Natural killer cell treated with Interleukin-12 subunit alpha and Interleukin-12 subunit beta and Interleukin-15 and Interleukin-18, amount 100 ng/mL, for 72 hours (primary cell): ENCODE measurements at regions not wholly inside any gene's neighbourhood (a gene's known extent, or its start where the extent isn't known, plus 50 kb on each side); places are given as distances from the start of the nearest gene placed in this dataset.

Source experiments
- ATAC-seq, 2 donors: fragments of 150-1000 bp; cut with Tn5 transposase in 1 of 2; sonication (Bioruptor Pico), chemical (Tn5 transposase) in 1 of 2; 2 replicates each; pipeline ENCODE4 v1.10.0; 2021
- DNase-seq: peaks from one replicate; pipeline ENCODE4 v3.0.0; 2022; ENCODE audit warnings: low spot score
- H3K27ac Mint-ChIP-seq, 2 donors: 1 replicate in 1 of 2; 2 replicates in 1 of 2; pipeline ENCODE4 v1.8.0; 2022; ENCODE audit warnings: mixed read lengths in 2 of 2, mild to moderate bottlenecking in 1 of 2, moderate library complexity in 1 of 2
- H3K27me3 Mint-ChIP-seq, 2 donors: 1 replicate in 1 of 2; 2 replicates in 1 of 2; pipeline ENCODE4 v1.8.0; 2022; ENCODE audit warnings: mixed read lengths in 2 of 2
- H3K36me3 Mint-ChIP-seq: one replicate; pipeline ENCODE4 v1.8.0; 2022; ENCODE audit warnings: mixed read lengths
- H3K4me1 Mint-ChIP-seq, 2 donors: 1 replicate in 1 of 2; 2 replicates in 1 of 2; pipeline ENCODE4 v1.8.0; 2022; ENCODE audit warnings: low read depth in 2 of 2, mixed read lengths in 2 of 2, mild to moderate bottlenecking in 1 of 2
- H3K4me3 Mint-ChIP-seq: one replicate; pipeline ENCODE4 v1.8.0; 2022; ENCODE audit warnings: mixed read lengths
- H3K9me3 Mint-ChIP-seq: 2 replicates; pipeline ENCODE4 v1.8.0; 2022; ENCODE audit warnings: mixed read lengths

GRCh38 chr4:181323061-181323460 is 920.1 kb upstream of the TENM3 start:
- Mint-ChIP-seq H3K27me3 (no peaks in the 10 kb centered on the region), H3K4me1 (no peaks in the 10 kb centered on the region), H3K27ac (no peak overlapping the region), H3K36me3 (no peaks in the 10 kb centered on the region), H3K4me3 (no peak overlapping the region), H3K9me3 (peaks cover 20% of the 10 kb centered on the region)
- no peak for ATAC-seq
- DNase-seq, result no peak

- DNase-seq (no peak), ATAC-seq (no peak)
- H3K9me3 Mint-ChIP-seq, result peaks cover 19% of the 10 kb centered on the region
- no peak overlapping the region for H3K27ac Mint-ChIP-seq
- H3K4me1 Mint-ChIP-seq, result no peaks in the 10 kb centered on the region
- H3K36me3 Mint-ChIP-seq, result no peaks in the 10 kb centered on the region
- H3K4me3 Mint-ChIP-seq, result no peak overlapping the region
- H3K27me3 Mint-ChIP-seq, result no peaks in the 10 kb centered on the region
Measured at GRCh38 chr4:181330654-181331201, 912.5 kb upstream of the TENM3 start.

GRCh38 chr4:181331214-181331613 is 912.0 kb upstream of the TENM3 start:
- H3K36me3 Mint-ChIP-seq, result no peaks in the 10 kb centered on the region
- no peak for DNase-seq
- H3K27ac Mint-ChIP-seq, result no peak overlapping the region
- ATAC-seq, result no peak
- H3K4me3 Mint-ChIP-seq, result no peak overlapping the region
- H3K9me3 Mint-ChIP-seq, result peaks cover 19% of the 10 kb centered on the region
- no peaks in the 10 kb centered on the region for H3K4me1 Mint-ChIP-seq
- H3K27me3 Mint-ChIP-seq, result no peaks in the 10 kb centered on the region

GRCh38 chr4:181345931-181346330 is 897.3 kb upstream of the TENM3 start:
- ATAC-seq (no peak), DNase-seq (no peak)
- no peaks in the 10 kb centered on the region for H3K4me1 Mint-ChIP-seq
- H3K9me3 Mint-ChIP-seq, result peaks cover 10% of the 10 kb centered on the region
- no peak overlapping the region for H3K27ac Mint-ChIP-seq
- H3K36me3 Mint-ChIP-seq, result no peaks in the 10 kb centered on the region
- no peak overlapping the region for H3K4me3 Mint-ChIP-seq
- no peaks in the 10 kb centered on the region for H3K27me3 Mint-ChIP-seq

GRCh38 chr4:181350615-181351415 is 892.4 kb upstream of the TENM3 start:
- DNase-seq (no peak), ATAC-seq (no peak)
- no peaks in the 10 kb centered on the region for H3K27me3 Mint-ChIP-seq
- no peaks in the 10 kb centered on the region for H3K4me1 Mint-ChIP-seq
- H3K36me3 Mint-ChIP-seq, result no peaks in the 10 kb centered on the region
- H3K4me3 Mint-ChIP-seq, result no peak overlapping the region
- no peak overlapping the region for H3K27ac Mint-ChIP-seq
- H3K9me3 Mint-ChIP-seq, result peaks cover 5% of the 10 kb centered on the region

- H3K27me3 Mint-ChIP-seq, result no peaks in the 10 kb centered on the region
- H3K4me1 Mint-ChIP-seq, result no peaks in the 10 kb centered on the region
- H3K27ac Mint-ChIP-seq, result no peak overlapping the region
- no peak overlapping the region for H3K4me3 Mint-ChIP-seq
- ATAC-seq (no peak), DNase-seq (no peak)
- peaks cover 6% of the 10 kb centered on the region for H3K9me3 Mint-ChIP-seq
- H3K36me3 Mint-ChIP-seq, result no peaks in the 10 kb centered on the region
Measured at GRCh38 chr4:181364504-181364903, 878.7 kb upstream of the TENM3 start.

- Mint-ChIP-seq H3K36me3 (no peaks in the 10 kb centered on the region), H3K9me3 (peaks cover 6% of the 10 kb centered on the region), H3K27me3 (no peaks in the 10 kb centered on the region), H3K4me1 (no peaks in the 10 kb centered on the region), H3K4me3 (no peak overlapping the region), H3K27ac (no peak overlapping the region)
- ATAC-seq (no peak), DNase-seq (no peak)
Measured at GRCh38 chr4:181365671-181366070, 877.5 kb upstream of the TENM3 start.

GRCh38 chr4:181372014-181372413 is 871.2 kb upstream of the TENM3 start:
- DNase-seq, result no peak
- no peak for ATAC-seq
- Mint-ChIP-seq H3K4me1 (no peaks in the 10 kb centered on the region), H3K27me3 (no peaks in the 10 kb centered on the region), H3K4me3 (no peak overlapping the region), H3K27ac (no peak overlapping the region), H3K36me3 (no peaks in the 10 kb centered on the region), H3K9me3 (peaks cover 17% of the 10 kb centered on the region)

- Mint-ChIP-seq H3K4me3 (no peak overlapping the region), H3K9me3 (peaks cover 15% of the 10 kb centered on the region), H3K27me3 (no peaks in the 10 kb centered on the region), H3K27ac (no peak overlapping the region), H3K36me3 (no peaks in the 10 kb centered on the region), H3K4me1 (no peaks in the 10 kb centered on the region)
- ATAC-seq (no peak), DNase-seq (no peak)
Measured at GRCh38 chr4:181376058-181376457, 867.1 kb upstream of the TENM3 start.

- H3K27me3 Mint-ChIP-seq, result no peaks in the 10 kb centered on the region
- H3K4me1 Mint-ChIP-seq, result no peaks in the 10 kb centered on the region
- H3K36me3 Mint-ChIP-seq, result no peaks in the 10 kb centered on the region
- H3K9me3 Mint-ChIP-seq, result peaks cover 13% of the 10 kb centered on the region
- ATAC-seq (no peak), DNase-seq (no peak)
- no peak overlapping the region for H3K4me3 Mint-ChIP-seq
- H3K27ac Mint-ChIP-seq, result no peak overlapping the region
Measured at GRCh38 chr4:181388061-181388460, 855.1 kb upstream of the TENM3 start.

- DNase-seq, result no peak
- H3K9me3 Mint-ChIP-seq, result peaks cover 9% of the 10 kb centered on the region
- no peaks in the 10 kb centered on the region for H3K27me3 Mint-ChIP-seq
- H3K4me1 Mint-ChIP-seq, result no peaks in the 10 kb centered on the region
- peaks cover 5% of the 10 kb centered on the region for H3K36me3 Mint-ChIP-seq
- no peak overlapping the region for H3K4me3 Mint-ChIP-seq
- H3K27ac Mint-ChIP-seq, result no peak overlapping the region
- ATAC-seq, result no peak
Measured at GRCh38 chr4:181416966-181417365, 826.2 kb upstream of the TENM3 start.

- no peak for ATAC-seq
- peaks cover 5% of the 10 kb centered on the region for H3K36me3 Mint-ChIP-seq
- H3K27me3 Mint-ChIP-seq, result no peaks in the 10 kb centered on the region
- peaks cover 19% of the 10 kb centered on the region for H3K9me3 Mint-ChIP-seq
- H3K4me1 Mint-ChIP-seq, result no peaks in the 10 kb centered on the region
- no peak overlapping the region for H3K4me3 Mint-ChIP-seq
- no peak overlapping the region for H3K27ac Mint-ChIP-seq
- no peak for DNase-seq
Measured at GRCh38 chr4:181418496-181418895, 824.7 kb upstream of the TENM3 start.

GRCh38 chr4:181420950-181421349 is 822.3 kb upstream of the TENM3 start:
- Mint-ChIP-seq H3K27ac (no peak overlapping the region), H3K36me3 (no peaks in the 10 kb centered on the region), H3K4me3 (no peak overlapping the region), H3K9me3 (peaks cover 20% of the 10 kb centered on the region), H3K4me1 (no peaks in the 10 kb centered on the region), H3K27me3 (no peaks in the 10 kb centered on the region)
- DNase-seq, result no peak
- no peak for ATAC-seq

GRCh38 chr4:181424362-181425016 is 818.7 kb upstream of the TENM3 start:
- no peaks in the 10 kb centered on the region for H3K4me1 Mint-ChIP-seq
- no peaks in the 10 kb centered on the region for H3K36me3 Mint-ChIP-seq
- H3K27me3 Mint-ChIP-seq, result no peaks in the 10 kb centered on the region
- no peak for ATAC-seq
- peaks cover 24% of the 10 kb centered on the region for H3K9me3 Mint-ChIP-seq
- no peak for DNase-seq
- no peak overlapping the region for H3K4me3 Mint-ChIP-seq
- no peak overlapping the region for H3K27ac Mint-ChIP-seq
